ENCODE measurements at regions not wholly inside any gene's neighbourhood (a gene's known extent, or its start where the extent isn't known, plus 50 kb on each side); places are given as distances from the start of the nearest gene placed in this dataset.

GRCh38 chrX:142873214-142873613, 152.5 kb upstream of the SPANXN4 start:
- no peak for DNase-seq (ENCODE audit: extremely low read depth in 1 of 4, low spot score in 3 of 4)
- Histone ChIP-seq H3K27me3 (ENCODE audit: control insufficient read depth in 2 of 2, insufficient read depth in 2 of 2, low read length in 2 of 2) (no peaks in the 10 kb centered on the region), H3K27ac (ENCODE audit: extremely low read depth, low read depth, low read length) (no peak overlapping the region), H3K79me2 (ENCODE audit: control insufficient read depth, insufficient read depth, low read length) (no peaks in the 10 kb centered on the region), H3K36me3 (ENCODE audit: control insufficient read depth, insufficient read depth, low read length) (no peaks in the 10 kb centered on the region), H3K9me1 (ENCODE audit: control insufficient read depth, insufficient read depth, low read length) (no peaks in the 10 kb centered on the region), H3K9ac (ENCODE audit: insufficient read depth in 1 of 2, low read depth in 2 of 2, low read length in 2 of 2) (no peak overlapping the region), H3K4me2 (ENCODE audit: insufficient read depth, low read length) (no peak overlapping the region), H3K4me3 (no peak overlapping the region), H3K9me3 (replicated peaks; ENCODE audit: control insufficient read depth, insufficient read depth, low read depth, low read length) (no peaks in the 10 kb centered on the region), H4K20me1 (replicated peaks; ENCODE audit: control insufficient read depth, insufficient read depth, low read length) (no peaks in the 10 kb centered on the region), H2AFZ (ENCODE audit: low read depth, low read length) (no peak overlapping the region), H3K4me1 (replicated peaks in 1 of 2; ENCODE audit: control insufficient read depth in 2 of 2, insufficient read depth in 2 of 2, low read length in 2 of 2) (no peaks in the 10 kb centered on the region)
- WGBS (ENCODE audit: insufficient coverage, low coverage, missing lambda C conversion rate), result 0% methylated on average over 1 of the region's 1 CpG
- CTCF ChIA-PET (ENCODE audit: low intra/inter-chr PET ratio), result no interaction called here
- no peak for ATAC-seq
- no peak for FAIRE-seq
- BruUV-seq (replicated peaks), result no TSS peak
- TF ChIP-seq U2AF1 (optimal IDR thresholded peaks at IDR 0.05; ENCODE audit: low read depth, low read length), result no peak
- TF ChIP-seq, protein P1, sequence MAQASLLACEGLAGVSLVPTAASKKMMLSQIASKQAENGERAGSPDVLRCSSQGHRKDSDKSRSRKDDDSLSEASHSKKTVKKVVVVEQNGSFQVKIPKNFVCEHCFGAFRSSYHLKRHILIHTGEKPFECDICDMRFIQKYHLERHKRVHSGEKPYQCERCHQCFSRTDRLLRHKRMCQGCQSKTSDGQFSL (CRISPR knock-in tag; IDR thresholded peaks at IDR 0.05), result no peak
- TF ChIP-seq, protein P1 (tag; IDR thresholded peaks at IDR 0.05), result no peak
- TF ChIP-seq TBP (optimal IDR thresholded peaks at IDR 0.05; ENCODE audit: low read depth, low read length), result no peak
- TF ChIP-seq TCF15 (CRISPR knock-in tag; IDR thresholded peaks at IDR 0.05), result no peak
- POLR2A ChIA-PET, result no interaction called here
- in situ Hi-C loops (cut with MboI), result no loop called here
- intact Hi-C loops (cut with micrococcal nuclease), result no loop called here

GRCh38 chrX:142884881-142885280, 140.8 kb upstream of the SPANXN4 start:
- in situ Hi-C loops (cut with MboI) (no loop called here), intact Hi-C loops (cut with micrococcal nuclease) (no loop called here)
- Histone ChIP-seq H3K9ac (ENCODE audit: insufficient read depth in 1 of 2, low read depth in 2 of 2, low read length in 2 of 2) (no peak overlapping the region), H4K20me1 (replicated peaks; ENCODE audit: control insufficient read depth, insufficient read depth, low read length) (no peaks in the 10 kb centered on the region), H3K79me2 (ENCODE audit: control insufficient read depth, insufficient read depth, low read length) (no peaks in the 10 kb centered on the region), H3K27me3 (ENCODE audit: control insufficient read depth in 2 of 2, insufficient read depth in 2 of 2, low read length in 2 of 2) (no peaks in the 10 kb centered on the region), H3K4me1 (replicated peaks in 1 of 2; ENCODE audit: control insufficient read depth in 2 of 2, insufficient read depth in 2 of 2, low read length in 2 of 2) (no peaks in the 10 kb centered on the region), H3K27ac (ENCODE audit: extremely low read depth, low read depth, low read length) (no peak overlapping the region), H3K4me3 (no peak overlapping the region), H3K9me3 (replicated peaks; ENCODE audit: control insufficient read depth, insufficient read depth, low read depth, low read length) (no peaks in the 10 kb centered on the region), H3K36me3 (ENCODE audit: control insufficient read depth, insufficient read depth, low read length) (no peaks in the 10 kb centered on the region), H2AFZ (ENCODE audit: low read depth, low read length) (no peak overlapping the region), H3K4me2 (ENCODE audit: insufficient read depth, low read length) (no peak overlapping the region), H3K9me1 (ENCODE audit: control insufficient read depth, insufficient read depth, low read length) (no peaks in the 10 kb centered on the region)
- DNase-seq (ENCODE audit: extremely low read depth in 1 of 4, low spot score in 3 of 4) (no peak), FAIRE-seq (no peak), ATAC-seq (no peak)
- CTCF ChIA-PET (ENCODE audit: low intra/inter-chr PET ratio), result no interaction called here
- POLR2A ChIA-PET, result no interaction called here
- WGBS (ENCODE audit: insufficient coverage, low coverage, missing lambda C conversion rate), result 0% methylated on average over 3 of the region's 3 CpGs
- no TSS peak for BruUV-seq (replicated peaks)
- TF ChIP-seq SAP30 (IDR thresholded peaks at IDR 0.05; ENCODE audit: borderline replicate concordance, insufficient read depth, low read depth, low read length, poor library complexity, severe bottlenecking), result no peak
- TF ChIP-seq ZNF212 (CRISPR knock-in tag; IDR thresholded peaks at IDR 0.05), result no peak
- TF ChIP-seq, protein P2, sequence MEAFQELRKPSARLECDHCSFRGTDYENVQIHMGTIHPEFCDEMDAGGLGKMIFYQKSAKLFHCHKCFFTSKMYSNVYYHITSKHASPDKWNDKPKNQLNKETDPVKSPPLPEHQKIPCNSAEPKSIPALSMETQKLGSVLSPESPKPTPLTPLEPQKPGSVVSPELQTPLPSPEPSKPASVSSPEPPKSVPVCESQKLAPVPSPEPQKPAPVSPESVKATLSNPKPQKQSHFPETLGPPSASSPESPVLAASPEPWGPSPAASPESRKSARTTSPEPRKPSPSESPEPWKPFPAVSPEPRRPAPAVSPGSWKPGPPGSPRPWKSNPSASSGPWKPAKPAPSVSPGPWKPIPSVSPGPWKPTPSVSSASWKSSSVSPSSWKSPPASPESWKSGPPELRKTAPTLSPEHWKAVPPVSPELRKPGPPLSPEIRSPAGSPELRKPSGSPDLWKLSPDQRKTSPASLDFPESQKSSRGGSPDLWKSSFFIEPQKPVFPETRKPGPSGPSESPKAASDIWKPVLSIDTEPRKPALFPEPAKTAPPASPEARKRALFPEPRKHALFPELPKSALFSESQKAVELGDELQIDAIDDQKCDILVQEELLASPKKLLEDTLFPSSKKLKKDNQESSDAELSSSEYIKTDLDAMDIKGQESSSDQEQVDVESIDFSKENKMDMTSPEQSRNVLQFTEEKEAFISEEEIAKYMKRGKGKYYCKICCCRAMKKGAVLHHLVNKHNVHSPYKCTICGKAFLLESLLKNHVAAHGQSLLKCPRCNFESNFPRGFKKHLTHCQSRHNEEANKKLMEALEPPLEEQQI (IDR thresholded peaks at IDR 0.05), result no peak
- no peak for TF ChIP-seq RBM34 (IDR thresholded peaks at IDR 0.05; ENCODE audit: borderline replicate concordance, insufficient read depth, low read length)
- TF ChIP-seq, protein P3, sequence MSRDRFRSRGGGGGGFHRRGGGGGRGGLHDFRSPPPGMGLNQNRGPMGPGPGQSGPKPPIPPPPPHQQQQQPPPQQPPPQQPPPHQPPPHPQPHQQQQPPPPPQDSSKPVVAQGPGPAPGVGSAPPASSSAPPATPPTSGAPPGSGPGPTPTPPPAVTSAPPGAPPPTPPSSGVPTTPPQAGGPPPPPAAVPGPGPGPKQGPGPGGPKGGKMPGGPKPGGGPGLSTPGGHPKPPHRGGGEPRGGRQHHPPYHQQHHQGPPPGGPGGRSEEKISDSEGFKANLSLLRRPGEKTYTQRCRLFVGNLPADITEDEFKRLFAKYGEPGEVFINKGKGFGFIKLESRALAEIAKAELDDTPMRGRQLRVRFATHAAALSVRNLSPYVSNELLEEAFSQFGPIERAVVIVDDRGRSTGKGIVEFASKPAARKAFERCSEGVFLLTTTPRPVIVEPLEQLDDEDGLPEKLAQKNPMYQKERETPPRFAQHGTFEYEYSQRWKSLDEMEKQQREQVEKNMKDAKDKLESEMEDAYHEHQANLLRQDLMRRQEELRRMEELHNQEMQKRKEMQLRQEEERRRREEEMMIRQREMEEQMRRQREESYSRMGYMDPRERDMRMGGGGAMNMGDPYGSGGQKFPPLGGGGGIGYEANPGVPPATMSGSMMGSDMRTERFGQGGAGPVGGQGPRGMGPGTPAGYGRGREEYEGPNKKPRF (IDR thresholded peaks at IDR 0.05; ENCODE audit: low read depth, low read length), result no peak
- no peak for TF ChIP-seq HOXB6 (CRISPR knock-in tag; IDR thresholded peaks at IDR 0.05; ENCODE audit: borderline replicate concordance)

Measured in K562 (cell line).